ENCODE measurements at regions not wholly inside any gene's neighbourhood (a gene's known extent, or its start where the extent isn't known, plus 50 kb on each side); places are given as distances from the start of the nearest gene placed in this dataset.

DNA sequence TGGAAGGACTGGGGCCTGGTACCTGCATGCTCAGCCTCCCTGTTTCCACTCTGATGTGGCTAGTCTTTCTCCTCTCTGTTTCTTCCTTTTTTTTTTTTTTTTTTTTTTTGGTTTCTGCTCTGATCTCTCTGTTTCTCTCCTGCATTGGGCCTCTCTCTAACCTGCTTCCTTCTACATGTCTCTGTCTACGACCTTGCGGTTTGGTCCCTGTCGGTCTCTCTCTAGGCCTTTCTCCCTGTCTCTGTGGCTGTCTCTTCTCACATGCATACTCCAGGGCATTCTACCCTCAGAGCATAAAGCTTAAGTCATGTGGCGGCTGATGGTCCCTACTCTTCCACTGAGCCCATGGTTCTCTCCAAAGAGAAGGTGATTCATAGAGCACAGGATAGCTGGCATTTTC is 1096.6 kb downstream of the BCL11B start:
- TF ChIP-seq, protein P1, sequence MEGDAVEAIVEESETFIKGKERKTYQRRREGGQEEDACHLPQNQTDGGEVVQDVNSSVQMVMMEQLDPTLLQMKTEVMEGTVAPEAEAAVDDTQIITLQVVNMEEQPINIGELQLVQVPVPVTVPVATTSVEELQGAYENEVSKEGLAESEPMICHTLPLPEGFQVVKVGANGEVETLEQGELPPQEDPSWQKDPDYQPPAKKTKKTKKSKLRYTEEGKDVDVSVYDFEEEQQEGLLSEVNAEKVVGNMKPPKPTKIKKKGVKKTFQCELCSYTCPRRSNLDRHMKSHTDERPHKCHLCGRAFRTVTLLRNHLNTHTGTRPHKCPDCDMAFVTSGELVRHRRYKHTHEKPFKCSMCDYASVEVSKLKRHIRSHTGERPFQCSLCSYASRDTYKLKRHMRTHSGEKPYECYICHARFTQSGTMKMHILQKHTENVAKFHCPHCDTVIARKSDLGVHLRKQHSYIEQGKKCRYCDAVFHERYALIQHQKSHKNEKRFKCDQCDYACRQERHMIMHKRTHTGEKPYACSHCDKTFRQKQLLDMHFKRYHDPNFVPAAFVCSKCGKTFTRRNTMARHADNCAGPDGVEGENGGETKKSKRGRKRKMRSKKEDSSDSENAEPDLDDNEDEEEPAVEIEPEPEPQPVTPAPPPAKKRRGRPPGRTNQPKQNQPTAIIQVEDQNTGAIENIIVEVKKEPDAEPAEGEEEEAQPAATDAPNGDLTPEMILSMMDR (IDR thresholded peaks at IDR 0.05): no peak
- TF ChIP-seq POLR2A (IDR thresholded peaks at IDR 0.05) (no peak), POLR2AphosphoS5 (IDR thresholded peaks at IDR 0.05) (no peak)

Measured in suprapubic skin (tissue), 4 donors.